Smooth muscle cell (in vitro differentiated cells): ENCODE measurements at regions not wholly inside any gene's neighbourhood (a gene's known extent, or its start where the extent isn't known, plus 50 kb on each side); places are given as distances from the start of the nearest gene placed in this dataset.

Experiments used
- DNase-seq: peaks from one replicate; lab custom pipeline; 2025; ENCODE audit not compliant: unreplicated experiment; lab: John Stamatoyannopoulos, UW
- H2AFZ ChIP-seq: fragments of 200-600 bp; sonication (generic); 2 replicates; pipeline ENCODE4 v1.6.0; 2016; ENCODE audit warnings: antibody characterized with exemption, low read depth, mild to moderate bottlenecking
- H3F3A ChIP-seq: fragments of 200-600 bp; sonication (generic); 2 replicates; pipeline ENCODE4 v1.6.0; 2017; ENCODE audit warnings: antibody characterized with exemption, low read depth
- H3K27ac ChIP-seq: fragments of 200-600 bp; sonication (generic); 2 replicates; pipeline ENCODE4 v1.5.1; 2016; ENCODE audit warnings: low read depth, mild to moderate bottlenecking
- H3K27me3 ChIP-seq: fragments of 200-600 bp; sonication (generic); 2 replicates; pipeline ENCODE4 v1.6.1; 2016; ENCODE audit warnings: low read depth, mild to moderate bottlenecking
- H3K36me3 ChIP-seq: fragments of 200-600 bp; sonication (generic); 2 replicates; pipeline ENCODE4 v1.5.1; 2016; ENCODE audit warnings: low read depth
- H3K4me1 ChIP-seq: fragments of 200-600 bp; sonication (generic); 2 replicates; pipeline ENCODE4 v1.5.1; 2016; ENCODE audit warnings: low read depth
- H3K4me2 ChIP-seq: fragments of 200-600 bp; sonication (generic); 2 replicates; pipeline ENCODE4 v1.6.0; 2016; ENCODE audit warnings: mild to moderate bottlenecking
- H3K4me3 ChIP-seq: fragments of 200-600 bp; sonication (generic); 2 replicates; pipeline ENCODE4 v1.5.1; 2016; ENCODE audit warnings: mild to moderate bottlenecking
- H3K79me2 ChIP-seq: fragments of 200-600 bp; sonication (generic); 2 replicates; pipeline ENCODE4 v1.6.0; 2016; ENCODE audit warnings: low read depth, mild to moderate bottlenecking
- H3K9ac ChIP-seq: fragments of 200-600 bp; sonication (generic); 2 replicates; pipeline ENCODE4 v1.6.0; 2016; ENCODE audit warnings: low read depth
- H3K9me3 ChIP-seq: fragments of 200-600 bp; sonication (generic); replicated peaks from 2 replicates; pipeline ENCODE4 v1.5.1; 2016; ENCODE audit warnings: low read depth
- H4K20me1 ChIP-seq: fragments of 200-600 bp; sonication (generic); 2 replicates; pipeline ENCODE4 v1.6.0; 2016; ENCODE audit warnings: low read depth
- CTCF ChIP-seq: fragments of 200-600 bp; sonication (generic); IDR thresholded peaks from 2 replicates; pipeline ENCODE4 v1.5.1; 2017; ENCODE audit warnings: borderline replicate concordance, mild to moderate bottlenecking, antibody characterized with exemption; ENCODE audit not compliant: insufficient read depth, poor library complexity, severe bottlenecking
- WGBS: methylation state at CpG from one replicate; pipeline ENCODE4 v1.1.7; 2016; ENCODE audit warnings: low lambda C conversion rate; 5-methylcytosine and 5-hydroxymethylcytosine counted together

DNA sequence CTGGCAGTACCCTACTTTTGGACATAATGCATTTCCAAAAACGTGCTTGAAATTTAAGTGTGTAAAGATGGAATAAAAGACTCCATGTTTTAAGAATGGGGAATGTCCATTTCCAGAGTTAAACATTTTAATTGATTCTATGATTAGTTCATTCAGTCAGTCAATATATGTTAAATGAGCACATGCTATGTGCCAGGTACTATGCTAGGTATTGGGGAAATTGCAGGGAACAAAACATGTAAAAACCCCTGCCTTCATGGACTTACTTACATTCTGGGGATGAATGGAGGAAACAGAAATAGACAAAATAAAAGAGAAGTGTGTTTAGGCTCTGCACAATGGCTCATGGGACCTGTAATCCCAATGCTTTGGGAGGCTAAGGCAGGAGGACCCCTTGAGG lies 288.6 kb downstream of the MTX2 start:
- Histone ChIP-seq H3K4me2 (no peak overlapping the region), H3K9ac (no peak overlapping the region), H3K4me3 (no peak overlapping the region), H3K36me3 (no peaks in the 10 kb centered on the region), H2AFZ (no peak overlapping the region), H3K9me3 (no peaks in the 10 kb centered on the region), H3K27ac (no peak overlapping the region), H3K4me1 (no peaks in the 10 kb centered on the region), H3K27me3 (peaks cover 61% of the 10 kb centered on the region), H3K79me2 (no peaks in the 10 kb centered on the region), H3F3A (no peaks in the 10 kb centered on the region), H4K20me1 (no peaks in the 10 kb centered on the region)
- no peak for TF ChIP-seq CTCF
- 88% methylated on average over 1 of the region's 1 CpG for WGBS
- no peak for DNase-seq

DNA sequence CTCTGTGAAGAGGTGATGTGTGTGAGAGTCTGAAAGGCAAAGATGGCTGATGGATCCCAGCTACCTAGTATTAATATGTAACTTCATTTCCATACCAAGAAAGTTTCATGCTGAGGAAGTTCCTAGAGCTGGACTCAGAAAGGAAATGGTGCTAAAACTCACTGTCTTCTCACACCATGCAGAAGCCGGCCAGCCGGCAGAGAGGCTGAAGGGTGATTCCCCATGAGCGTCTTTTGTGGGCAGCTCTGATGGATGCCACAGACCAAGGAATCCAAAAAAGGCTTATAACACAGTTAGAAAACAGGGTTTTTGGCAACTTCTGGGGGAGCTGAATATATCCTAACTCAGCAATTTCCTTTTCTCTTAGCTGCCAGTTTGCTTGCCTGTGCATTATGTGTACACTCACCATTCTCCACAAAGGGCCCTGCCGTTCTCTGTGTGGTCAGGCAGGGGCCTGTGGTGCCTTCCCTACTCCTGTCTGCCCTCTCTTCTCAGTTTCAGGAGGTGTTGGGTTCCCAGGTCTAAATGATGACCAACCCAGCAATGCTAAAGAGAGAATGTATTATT lies 289.4 kb downstream of the MTX2 start:
- Histone ChIP-seq H2AFZ (no peak overlapping the region), H3K27me3 (peaks cover 63% of the 10 kb centered on the region), H3K36me3 (no peaks in the 10 kb centered on the region), H3K4me3 (no peak overlapping the region), H3K27ac (no peak overlapping the region), H3K9ac (no peak overlapping the region), H3K9me3 (no peaks in the 10 kb centered on the region), H4K20me1 (no peaks in the 10 kb centered on the region), H3K4me1 (no peaks in the 10 kb centered on the region), H3K79me2 (no peaks in the 10 kb centered on the region), H3F3A (no peaks in the 10 kb centered on the region), H3K4me2 (no peak overlapping the region)
- no peak for TF ChIP-seq CTCF
- DNase-seq = no peak
- WGBS = 70% methylated on average over 4 of the region's 4 CpGs

DNA sequence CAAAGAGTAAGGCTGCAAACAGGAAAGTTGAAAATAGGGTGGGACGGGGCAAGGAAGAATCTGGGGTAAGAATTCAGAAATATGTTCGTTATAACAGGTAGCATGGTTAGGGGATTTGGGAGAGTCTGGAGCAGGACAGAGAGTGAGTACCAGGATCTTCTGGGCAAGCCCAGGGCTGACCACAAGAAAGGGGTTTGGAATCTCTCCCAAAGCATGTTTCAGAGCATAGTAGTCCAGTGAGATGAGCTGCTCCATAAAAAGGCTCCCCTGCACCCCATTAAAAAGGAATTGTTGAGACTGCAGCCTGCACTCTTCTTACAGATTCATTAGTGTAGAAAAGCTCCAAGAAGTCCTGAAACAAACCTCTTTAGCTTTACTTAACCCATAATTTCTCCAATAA lies 291.1 kb downstream of the MTX2 start:
- Histone ChIP-seq H3K4me1 (no peaks in the 10 kb centered on the region), H3F3A (no peaks in the 10 kb centered on the region)
- WGBS = 47% methylated on average over 2 of the region's 2 CpGs

More for the DNA sequence above, 291.1 kb downstream of the MTX2 start:
- no peak for TF ChIP-seq CTCF
- Histone ChIP-seq H3K4me3 (no peak overlapping the region), H3K9ac (no peak overlapping the region), H3K4me2 (no peak overlapping the region), H3K9me3 (no peaks in the 10 kb centered on the region), H3K79me2 (no peaks in the 10 kb centered on the region), H2AFZ (no peak overlapping the region), H3K36me3 (no peaks in the 10 kb centered on the region), H3K27me3 (peaks cover 67% of the 10 kb centered on the region), H3K27ac (no peak overlapping the region), H4K20me1 (no peaks in the 10 kb centered on the region)
- DNase-seq = no peak
